Medulla oblongata (tissue), 1 donor: ENCODE measurements at regions not wholly inside any gene's neighbourhood (a gene's known extent, or its start where the extent isn't known, plus 50 kb on each side); places are given as distances from the start of the nearest gene placed in this dataset.

Experiments
- DNase-seq: peaks from one replicate; pipeline ENCODE4 v3.0.0-alpha.2; 2015; ENCODE audit errors: extremely low spot score

- no peak for DNase-seq
Observed at GRCh38 chr4:34158878-34159277, 2085.4 kb downstream of the ARAP2 start.

GRCh38 chr4:34170946-34171345 lies 2073.4 kb downstream of the ARAP2 start:
- DNase-seq = no peak

- DNase-seq = no peak
Observed at GRCh38 chr4:34176609-34177008, 2067.7 kb downstream of the ARAP2 start.

- no peak for DNase-seq
Observed at GRCh38 chr4:34178476-34178875, 2065.8 kb downstream of the ARAP2 start.

- DNase-seq = no peak
Observed at GRCh38 chr4:34181311-34181841, 2062.9 kb downstream of the ARAP2 start.

GRCh38 chr4:34181891-34182290 lies 2062.4 kb downstream of the ARAP2 start:
- no peak for DNase-seq

GRCh38 chr4:34182306-34182705 lies 2062.0 kb downstream of the ARAP2 start:
- no peak for DNase-seq

GRCh38 chr4:34183926-34184325 lies 2060.4 kb downstream of the ARAP2 start:
- DNase-seq = no peak

GRCh38 chr4:34187056-34187455 lies 2057.3 kb downstream of the ARAP2 start:
- DNase-seq = no peak

GRCh38 chr4:34191443-34191842 lies 2052.9 kb downstream of the ARAP2 start:
- no peak for DNase-seq

GRCh38 chr4:34193451-34194154 lies 2050.7 kb downstream of the ARAP2 start:
- DNase-seq = no peak

- DNase-seq = no peak
Observed at GRCh38 chr4:34194585-34194984, 2049.7 kb downstream of the ARAP2 start.

GRCh38 chr4:34196375-34196774 lies 2047.9 kb downstream of the ARAP2 start:
- DNase-seq = no peak

- DNase-seq = no peak
Observed at GRCh38 chr4:34198966-34199365, 2045.3 kb downstream of the ARAP2 start.

- DNase-seq = no peak
Observed at GRCh38 chr4:34200535-34200934, 2043.8 kb downstream of the ARAP2 start.

- DNase-seq = no peak
Observed at GRCh38 chr4:34202154-34202553, 2042.2 kb downstream of the ARAP2 start.

- no peak for DNase-seq
Observed at GRCh38 chr4:34220601-34221000, 2023.7 kb downstream of the ARAP2 start.

- no peak for DNase-seq
Observed at GRCh38 chr4:34221986-34222385, 2022.3 kb downstream of the ARAP2 start.

GRCh38 chr4:34236118-34236517 lies 2008.2 kb downstream of the ARAP2 start:
- no peak for DNase-seq

GRCh38 chr4:34245276-34245675 lies 1999.0 kb downstream of the ARAP2 start:
- DNase-seq = no peak

GRCh38 chr4:34250562-34250961 lies 1993.8 kb downstream of the ARAP2 start:
- no peak for DNase-seq

- DNase-seq = no peak
Observed at GRCh38 chr4:34253239-34253638, 1991.1 kb downstream of the ARAP2 start.

GRCh38 chr4:34258176-34258575 lies 1986.1 kb downstream of the ARAP2 start:
- DNase-seq = no peak

- no peak for DNase-seq
Observed at GRCh38 chr4:34261799-34262314, 1982.5 kb downstream of the ARAP2 start.
